ENCODE measurements at regions not wholly inside any gene's neighbourhood (a gene's known extent, or its start where the extent isn't known, plus 50 kb on each side); places are given as distances from the start of the nearest gene placed in this dataset.

GRCh38 chr5:68872088-68872839, 221.6 kb upstream of the SLC30A5 start:
- DNase-seq (ENCODE audit: extremely low spot score, insufficient read length, low read depth) = no peak
- no peak for FAIRE-seq

GRCh38 chr5:68873198-68873597, 220.6 kb upstream of the SLC30A5 start:
- DNase-seq (ENCODE audit: extremely low spot score, insufficient read length, low read depth) (no peak), FAIRE-seq (no peak)

- DNase-seq (ENCODE audit: extremely low spot score, insufficient read length, low read depth) = no peak
- no peak for FAIRE-seq
Measured at GRCh38 chr5:68875351-68875750, 218.5 kb upstream of the SLC30A5 start.

GRCh38 chr5:68883436-68883835, 210.4 kb upstream of the SLC30A5 start:
- DNase-seq (ENCODE audit: extremely low spot score, insufficient read length, low read depth) (no peak), FAIRE-seq (no peak)

- no peak for DNase-seq (ENCODE audit: extremely low spot score, insufficient read length, low read depth)
- FAIRE-seq = no peak
Measured at GRCh38 chr5:68884144-68884754, 209.6 kb upstream of the SLC30A5 start.

- DNase-seq (ENCODE audit: extremely low spot score, insufficient read length, low read depth) (no peak), FAIRE-seq (no peak)
Measured at GRCh38 chr5:68884883-68885282, 208.9 kb upstream of the SLC30A5 start.

- DNase-seq (ENCODE audit: extremely low spot score, insufficient read length, low read depth) (no peak), FAIRE-seq (no peak)
Measured at GRCh38 chr5:68886814-68887213, 207.0 kb upstream of the SLC30A5 start.

GRCh38 chr5:68891718-68892117, 202.1 kb upstream of the SLC30A5 start:
- FAIRE-seq (no peak), DNase-seq (ENCODE audit: extremely low spot score, insufficient read length, low read depth) (no peak)

GRCh38 chr5:68894673-68895072, 199.1 kb upstream of the SLC30A5 start:
- FAIRE-seq = no peak
- DNase-seq (ENCODE audit: extremely low spot score, insufficient read length, low read depth) = no peak

GRCh38 chr5:68898951-68899471, 194.8 kb upstream of the SLC30A5 start:
- no peak for DNase-seq (ENCODE audit: extremely low spot score, insufficient read length, low read depth)
- FAIRE-seq = no peak

GRCh38 chr5:68911840-68912690, 181.7 kb upstream of the SLC30A5 start:
- DNase-seq (ENCODE audit: extremely low spot score, insufficient read length, low read depth) = no peak

GRCh38 chr5:68915079-68915478, 178.7 kb upstream of the SLC30A5 start:
- DNase-seq (ENCODE audit: extremely low spot score, insufficient read length, low read depth) = no peak
- no peak for FAIRE-seq

More at GRCh38 chr5:68911840-68912690, 181.7 kb upstream of the SLC30A5 start:
- no peak for FAIRE-seq

- FAIRE-seq (no peak), DNase-seq (ENCODE audit: extremely low spot score, insufficient read length, low read depth) (no peak)
Measured at GRCh38 chr5:68918306-68918705, 175.5 kb upstream of the SLC30A5 start.

- DNase-seq (ENCODE audit: extremely low spot score, insufficient read length, low read depth) (no peak), FAIRE-seq (no peak)
Measured at GRCh38 chr5:68919988-68920490, 173.8 kb upstream of the SLC30A5 start.

- FAIRE-seq = no peak
- DNase-seq (ENCODE audit: extremely low spot score, insufficient read length, low read depth) = no peak
Measured at GRCh38 chr5:68920888-68921287, 172.9 kb upstream of the SLC30A5 start.

GRCh38 chr5:68922172-68922987, 171.4 kb upstream of the SLC30A5 start:
- FAIRE-seq = no peak

GRCh38 chr5:68924481-68925145, 169.2 kb upstream of the SLC30A5 start:
- no peak for FAIRE-seq

More at GRCh38 chr5:68922172-68922987, 171.4 kb upstream of the SLC30A5 start:
- no peak for DNase-seq (ENCODE audit: extremely low spot score, insufficient read length, low read depth)

GRCh38 chr5:68928617-68929302, 165.1 kb upstream of the SLC30A5 start:
- DNase-seq (ENCODE audit: extremely low spot score, insufficient read length, low read depth) = no peak
- FAIRE-seq = no peak

More at GRCh38 chr5:68924481-68925145, 169.2 kb upstream of the SLC30A5 start:
- no peak for DNase-seq (ENCODE audit: extremely low spot score, insufficient read length, low read depth)

Measured in GM18507 (cell line).